ENCODE measurements at regions not wholly inside any gene's neighbourhood (a gene's known extent, or its start where the extent isn't known, plus 50 kb on each side); places are given as distances from the start of the nearest gene placed in this dataset.

GRCh38 chr2:59858540-59858939 lies 694.9 kb downstream of the BCL11A start:
- no peaks in the 10 kb centered on the region for H3K9me3 ChIP-seq (replicated peaks; ENCODE audit: insufficient read depth, low read length)
- no peak overlapping the region for H3K4me3 ChIP-seq (ENCODE audit: low read length)
- no peaks in the 10 kb centered on the region for H3K4me1 ChIP-seq (ENCODE audit: low read length)
- no peaks in the 10 kb centered on the region for H3K36me3 ChIP-seq (replicated peaks; ENCODE audit: insufficient read depth, low read length)
- TF ChIP-seq EZH2phosphoT487 (IDR thresholded peaks at IDR 0.05; ENCODE audit: low read length) (no peak), CTCF (IDR thresholded peaks at IDR 0.05; ENCODE audit: low read length) (no peak), EZH2 (optimal IDR thresholded peaks at IDR 0.05; ENCODE audit: low read depth, low read length) (no peak)
- H4K20me1 ChIP-seq (ENCODE audit: insufficient read depth, low read length), result no peaks in the 10 kb centered on the region
- H3K9me2 ChIP-seq (replicated peaks; ENCODE audit: insufficient read depth, low read length), result no peaks in the 10 kb centered on the region
- no peaks in the 10 kb centered on the region for H3F3A ChIP-seq (ENCODE audit: insufficient read depth, low read length)
- no peak overlapping the region for H3K27ac ChIP-seq (ENCODE audit: low read length)
- H3K4me2 ChIP-seq (ENCODE audit: low read depth, low read length), result no peak overlapping the region
- no peak overlapping the region for H2AFZ ChIP-seq (ENCODE audit: low read length)
- H3K9ac ChIP-seq (ENCODE audit: low read length), result no peak overlapping the region
- no peaks in the 10 kb centered on the region for H3K79me2 ChIP-seq (ENCODE audit: low read length)
- no peak for DNase-seq
- H3K27me3 ChIP-seq (replicated peaks; ENCODE audit: insufficient read depth, low read length), result no peaks in the 10 kb centered on the region

- no peaks in the 10 kb centered on the region for H3F3A ChIP-seq (ENCODE audit: insufficient read depth, low read length)
- no peak overlapping the region for H3K4me2 ChIP-seq (ENCODE audit: low read depth, low read length)
- H2AFZ ChIP-seq (ENCODE audit: low read length), result no peak overlapping the region
- H3K36me3 ChIP-seq (replicated peaks; ENCODE audit: insufficient read depth, low read length), result no peaks in the 10 kb centered on the region
- no peak for TF ChIP-seq EZH2 (optimal IDR thresholded peaks at IDR 0.05; ENCODE audit: low read depth, low read length)
- no peak for TF ChIP-seq EZH2phosphoT487 (IDR thresholded peaks at IDR 0.05; ENCODE audit: low read length)
- no peak for TF ChIP-seq CTCF (IDR thresholded peaks at IDR 0.05; ENCODE audit: low read length)
- H3K9me2 ChIP-seq (replicated peaks; ENCODE audit: insufficient read depth, low read length), result no peaks in the 10 kb centered on the region
- no peaks in the 10 kb centered on the region for H3K27me3 ChIP-seq (replicated peaks; ENCODE audit: insufficient read depth, low read length)
- H3K4me1 ChIP-seq (ENCODE audit: low read length), result no peaks in the 10 kb centered on the region
- H3K9me3 ChIP-seq (replicated peaks; ENCODE audit: insufficient read depth, low read length), result no peaks in the 10 kb centered on the region
- no peaks in the 10 kb centered on the region for H3K79me2 ChIP-seq (ENCODE audit: low read length)
- no peak overlapping the region for H3K9ac ChIP-seq (ENCODE audit: low read length)
- no peak for DNase-seq
- no peak overlapping the region for H3K27ac ChIP-seq (ENCODE audit: low read length)
- H3K4me3 ChIP-seq (ENCODE audit: low read length), result no peak overlapping the region
- H4K20me1 ChIP-seq (ENCODE audit: insufficient read depth, low read length), result no peaks in the 10 kb centered on the region
These were observed 696.3 kb downstream of the BCL11A start for GRCh38 chr2:59857109-59857508.

- Histone ChIP-seq H2AFZ (ENCODE audit: low read length) (no peak overlapping the region), H3K27me3 (replicated peaks; ENCODE audit: insufficient read depth, low read length) (no peaks in the 10 kb centered on the region), H3K9ac (ENCODE audit: low read length) (no peak overlapping the region), H3K4me2 (ENCODE audit: low read depth, low read length) (no peak overlapping the region), H3K4me3 (ENCODE audit: low read length) (no peak overlapping the region), H3K36me3 (replicated peaks; ENCODE audit: insufficient read depth, low read length) (no peaks in the 10 kb centered on the region), H4K20me1 (ENCODE audit: insufficient read depth, low read length) (no peaks in the 10 kb centered on the region), H3K79me2 (ENCODE audit: low read length) (no peaks in the 10 kb centered on the region), H3F3A (ENCODE audit: insufficient read depth, low read length) (no peaks in the 10 kb centered on the region), H3K27ac (ENCODE audit: low read length) (no peak overlapping the region), H3K4me1 (ENCODE audit: low read length) (no peaks in the 10 kb centered on the region), H3K9me2 (replicated peaks; ENCODE audit: insufficient read depth, low read length) (no peaks in the 10 kb centered on the region), H3K9me3 (replicated peaks; ENCODE audit: insufficient read depth, low read length) (no peaks in the 10 kb centered on the region)
- DNase-seq, result no peak
- TF ChIP-seq EZH2 (optimal IDR thresholded peaks at IDR 0.05; ENCODE audit: low read depth, low read length) (no peak), EZH2phosphoT487 (IDR thresholded peaks at IDR 0.05; ENCODE audit: low read length) (no peak), CTCF (IDR thresholded peaks at IDR 0.05; ENCODE audit: low read length) (no peak)
These were observed 697.1 kb downstream of the BCL11A start for GRCh38 chr2:59856391-59856790.

Data from MM.1S (cell line).